PC-3 (cell line): ENCODE measurements at regions not wholly inside any gene's neighbourhood (a gene's known extent, or its start where the extent isn't known, plus 50 kb on each side); places are given as distances from the start of the nearest gene placed in this dataset.

Experiments used
- CTCF ChIP-seq: fragments of 300-600 bp; sonication (generic); conservative IDR thresholded peaks from 2 replicates; pipeline ENCODE4 v1.5.1; 2017; ENCODE audit warnings: antibody characterized with exemption, low read depth, mild to moderate bottlenecking, low read length
- EZH2 ChIP-seq: fragments of 300-600 bp; sonication (generic); IDR thresholded peaks from one replicate; pipeline ENCODE4 v1.6.1; 2017; ENCODE audit warnings: antibody characterized with exemption, mild to moderate bottlenecking, low read length; ENCODE audit not compliant: unreplicated experiment
- EZH2phosphoT487 ChIP-seq: fragments of 300-600 bp; sonication (generic); IDR thresholded peaks from 2 replicates; pipeline ENCODE4 v1.6.1; 2018; ENCODE audit warnings: mild to moderate bottlenecking, antibody characterized with exemption, low read length, borderline replicate concordance

DNA sequence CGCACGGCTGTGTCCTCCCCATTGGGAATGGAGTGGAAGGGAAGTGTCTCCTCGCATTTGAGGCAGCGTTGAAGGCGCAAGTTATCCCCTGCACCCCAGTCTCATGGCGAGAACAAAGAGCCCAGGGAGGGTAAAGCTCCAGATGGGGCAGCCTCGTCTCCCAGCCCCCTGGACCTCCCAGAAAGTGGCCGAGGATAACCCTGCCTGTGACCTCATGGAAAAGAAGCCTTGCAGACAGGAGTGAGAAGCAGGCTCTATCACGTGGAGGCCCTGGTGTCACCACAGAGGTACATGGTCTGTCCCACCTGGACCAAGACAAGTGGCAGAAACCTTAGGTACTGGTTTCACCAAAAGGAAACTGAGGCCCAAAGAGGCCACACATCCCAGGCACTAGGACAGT lies 134.8 kb upstream of the RPS6KA2 start:
- TF ChIP-seq CTCF: no peak
- no peak for TF ChIP-seq EZH2
- no peak for TF ChIP-seq EZH2phosphoT487
